Osteoblast (primary cell): ENCODE measurements at regions not wholly inside any gene's neighbourhood (a gene's known extent, or its start where the extent isn't known, plus 50 kb on each side); places are given as distances from the start of the nearest gene placed in this dataset.

Experiments
- DNase-seq: peaks from one replicate; pipeline ENCODE4 v3.0.0; 2011; ENCODE audit warnings: low spot score, mixed read lengths; ENCODE audit not compliant: insufficient read length; ENCODE audit errors: missing footprints
- H2AFZ ChIP-seq: 2 replicates; pipeline ENCODE4 v1.6.0; 2011; ENCODE audit warnings: mild to moderate bottlenecking, low read length
- H3K27ac ChIP-seq: 2 replicates; pipeline ENCODE4 v1.5.1; 2011; ENCODE audit warnings: mild to moderate bottlenecking, low read depth, low read length, moderate library complexity
- H3K27me3 ChIP-seq: 2 replicates; pipeline ENCODE4 v1.6.0; 2012; ENCODE audit warnings: mild to moderate bottlenecking, control low read depth, inconsistent platforms, low read length, moderate library complexity; ENCODE audit not compliant: insufficient read depth
- H3K36me3 ChIP-seq: 2 replicates; pipeline ENCODE4 v1.5.1; 2011; ENCODE audit warnings: mild to moderate bottlenecking, low read length, control low read depth, moderate library complexity; ENCODE audit not compliant: insufficient read depth
- H3K4me1 ChIP-seq: 2 replicates; pipeline ENCODE4 v1.5.1; 2011; ENCODE audit warnings: mild to moderate bottlenecking, low read length, control low read depth, moderate library complexity; ENCODE audit not compliant: insufficient read depth
- H3K4me2 ChIP-seq: 2 replicates; pipeline ENCODE4 v1.6.0; 2011; ENCODE audit warnings: mild to moderate bottlenecking, low read length; ENCODE audit not compliant: insufficient read depth
- H3K4me3 ChIP-seq: fragments of 200-600 bp; sonication (generic); 3 replicates; pipeline ENCODE4 v1.5.1; 2012; ENCODE audit warnings: mild to moderate bottlenecking, low read length, inconsistent platforms; ENCODE audit not compliant: insufficient read depth
- H3K79me2 ChIP-seq: 2 replicates; pipeline ENCODE4 v1.6.0; 2012; ENCODE audit warnings: mild to moderate bottlenecking, low read length, control low read depth, inconsistent platforms; ENCODE audit not compliant: insufficient read depth
- H3K9me3 ChIP-seq: 2 replicates; pipeline ENCODE4 v1.5.1; 2011; ENCODE audit warnings: low read depth, low read length, control low read depth
- H4K20me1 ChIP-seq: 2 replicates; pipeline ENCODE4 v1.6.0; 2012; ENCODE audit warnings: mild to moderate bottlenecking, low read length, control low read depth; ENCODE audit not compliant: insufficient read depth
- TF ChIP-seq, protein P1 (sequence below): IDR thresholded peaks from 2 replicates; pipeline ENCODE4 v1.5.1; 2011; ENCODE audit warnings: mild to moderate bottlenecking, low read depth, low read length, moderate library complexity; ENCODE audit errors: extremely low read depth

DNA sequence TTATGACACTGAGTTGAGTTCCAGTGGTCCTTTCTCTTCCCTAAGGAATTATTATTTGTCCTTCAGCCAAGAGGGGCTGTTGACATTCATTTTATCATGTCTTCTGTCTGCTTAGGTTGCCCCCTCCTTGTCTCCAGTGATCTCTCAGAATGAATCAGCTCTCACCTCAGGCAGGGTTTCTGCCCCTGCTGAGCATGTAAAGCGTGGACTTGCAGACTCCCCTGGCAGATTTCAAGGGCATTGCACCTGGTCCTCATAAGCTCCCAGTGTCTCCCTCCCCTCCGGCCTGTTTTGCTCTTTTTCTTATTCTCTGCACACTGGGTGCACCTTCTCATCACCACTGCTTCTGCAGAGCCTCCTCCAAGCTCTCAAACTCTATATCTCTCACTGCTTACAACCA lies 188.4 kb downstream of the KCNS3 start:
- no peaks in the 10 kb centered on the region for H4K20me1 ChIP-seq
- no peaks in the 10 kb centered on the region for H3K79me2 ChIP-seq
- H2AFZ ChIP-seq = no peak overlapping the region
- H3K4me1 ChIP-seq = no peaks in the 10 kb centered on the region
- H3K27me3 ChIP-seq = no peaks in the 10 kb centered on the region
- no peaks in the 10 kb centered on the region for H3K9me3 ChIP-seq
- H3K4me2 ChIP-seq = no peak overlapping the region
- TF ChIP-seq, protein P1, sequence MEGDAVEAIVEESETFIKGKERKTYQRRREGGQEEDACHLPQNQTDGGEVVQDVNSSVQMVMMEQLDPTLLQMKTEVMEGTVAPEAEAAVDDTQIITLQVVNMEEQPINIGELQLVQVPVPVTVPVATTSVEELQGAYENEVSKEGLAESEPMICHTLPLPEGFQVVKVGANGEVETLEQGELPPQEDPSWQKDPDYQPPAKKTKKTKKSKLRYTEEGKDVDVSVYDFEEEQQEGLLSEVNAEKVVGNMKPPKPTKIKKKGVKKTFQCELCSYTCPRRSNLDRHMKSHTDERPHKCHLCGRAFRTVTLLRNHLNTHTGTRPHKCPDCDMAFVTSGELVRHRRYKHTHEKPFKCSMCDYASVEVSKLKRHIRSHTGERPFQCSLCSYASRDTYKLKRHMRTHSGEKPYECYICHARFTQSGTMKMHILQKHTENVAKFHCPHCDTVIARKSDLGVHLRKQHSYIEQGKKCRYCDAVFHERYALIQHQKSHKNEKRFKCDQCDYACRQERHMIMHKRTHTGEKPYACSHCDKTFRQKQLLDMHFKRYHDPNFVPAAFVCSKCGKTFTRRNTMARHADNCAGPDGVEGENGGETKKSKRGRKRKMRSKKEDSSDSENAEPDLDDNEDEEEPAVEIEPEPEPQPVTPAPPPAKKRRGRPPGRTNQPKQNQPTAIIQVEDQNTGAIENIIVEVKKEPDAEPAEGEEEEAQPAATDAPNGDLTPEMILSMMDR = no peak
- DNase-seq = no peak
- no peaks in the 10 kb centered on the region for H3K36me3 ChIP-seq
- H3K27ac ChIP-seq = no peak overlapping the region
- H3K4me3 ChIP-seq = no peak overlapping the region

DNA sequence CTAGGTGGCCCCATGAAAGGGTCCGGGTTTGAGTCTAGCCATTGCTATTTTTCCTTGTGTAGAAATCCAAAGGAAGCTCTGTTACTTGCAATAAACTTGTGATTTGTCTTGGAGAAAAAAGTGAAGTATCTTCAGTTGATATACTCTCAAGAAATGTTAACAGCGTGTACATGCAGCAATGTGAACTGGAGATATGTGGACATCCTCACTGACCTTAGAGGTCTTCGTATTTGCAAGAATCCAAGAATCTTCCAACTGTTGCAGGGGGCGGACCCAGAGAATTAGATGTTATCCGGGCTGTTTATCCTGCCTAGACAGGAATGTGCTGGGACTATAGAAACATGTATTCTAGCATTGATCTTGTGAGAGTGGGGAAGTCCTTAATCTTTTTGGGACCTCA lies 187.6 kb downstream of the KCNS3 start:
- Histone ChIP-seq H3K27me3 (no peaks in the 10 kb centered on the region), H2AFZ (no peak overlapping the region), H3K4me3 (no peak overlapping the region), H3K27ac (no peak overlapping the region), H3K36me3 (no peaks in the 10 kb centered on the region), H3K9me3 (no peaks in the 10 kb centered on the region), H3K4me1 (no peaks in the 10 kb centered on the region), H4K20me1 (no peaks in the 10 kb centered on the region), H3K79me2 (no peaks in the 10 kb centered on the region), H3K4me2 (no peak overlapping the region)
- TF ChIP-seq, protein P1 = no peak
- DNase-seq = no peak

DNA sequence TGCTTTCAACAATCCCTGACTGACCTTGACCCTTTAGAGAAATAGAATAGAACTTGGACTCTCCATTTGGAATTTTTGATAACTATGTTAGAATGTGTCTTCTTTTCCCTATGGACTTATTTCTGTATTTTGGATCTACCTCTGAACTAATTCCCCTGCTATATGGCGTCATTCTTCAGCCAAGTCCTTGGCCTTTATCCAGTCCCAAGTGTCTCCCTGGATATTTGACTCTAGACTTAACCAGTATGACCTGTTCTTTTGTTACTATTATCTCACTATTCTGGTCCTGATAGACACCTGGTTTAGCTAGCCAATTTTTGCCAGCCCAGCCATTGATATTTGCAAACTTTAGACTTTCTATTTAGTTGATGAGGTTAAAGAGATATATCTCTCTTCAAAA lies 186.8 kb downstream of the KCNS3 start:
- Histone ChIP-seq H3K36me3 (no peaks in the 10 kb centered on the region), H3K27ac (no peak overlapping the region), H3K9me3 (no peaks in the 10 kb centered on the region), H2AFZ (no peak overlapping the region), H3K4me2 (no peak overlapping the region), H3K27me3 (no peaks in the 10 kb centered on the region), H4K20me1 (no peaks in the 10 kb centered on the region), H3K4me3 (no peak overlapping the region), H3K79me2 (no peaks in the 10 kb centered on the region), H3K4me1 (no peaks in the 10 kb centered on the region)
- no peak for DNase-seq
- TF ChIP-seq, protein P1 = no peak

DNA sequence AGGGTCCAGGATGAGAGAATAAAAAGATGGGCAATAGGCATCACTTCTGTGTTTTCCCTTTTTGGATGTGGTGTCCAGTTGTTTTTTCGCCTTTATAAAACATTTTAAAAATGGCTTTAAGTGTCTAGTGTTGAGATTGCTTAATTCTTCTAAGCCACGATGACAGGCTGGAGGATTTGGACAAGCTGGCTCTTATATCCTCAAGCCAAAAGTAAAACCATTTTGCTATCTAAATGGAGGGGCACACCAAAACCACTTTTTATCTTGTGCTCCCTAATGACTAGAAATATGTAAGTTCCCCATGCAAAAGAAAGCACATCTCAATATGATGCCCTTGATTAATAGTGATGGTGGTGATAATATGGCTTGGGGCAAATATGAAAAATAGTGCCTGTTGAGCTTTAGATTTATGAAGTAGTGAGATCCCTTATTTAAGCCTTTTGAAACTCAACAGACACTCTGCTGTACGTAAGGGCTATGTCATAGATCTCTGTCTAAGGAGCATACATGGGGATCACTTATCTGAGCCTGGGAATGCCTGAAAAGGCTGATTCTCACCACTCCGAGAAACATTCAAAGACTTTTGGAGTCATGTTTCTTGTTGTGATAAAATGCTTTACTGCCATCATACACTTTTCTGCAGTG lies 185.5 kb downstream of the KCNS3 start:
- H2AFZ ChIP-seq = no peak overlapping the region
- no peak overlapping the region for H3K4me2 ChIP-seq
- no peaks in the 10 kb centered on the region for H3K79me2 ChIP-seq
- H4K20me1 ChIP-seq = no peaks in the 10 kb centered on the region
- no peaks in the 10 kb centered on the region for H3K4me1 ChIP-seq
- no peaks in the 10 kb centered on the region for H3K27me3 ChIP-seq
- H3K9me3 ChIP-seq = no peaks in the 10 kb centered on the region
- H3K4me3 ChIP-seq = no peak overlapping the region
- H3K27ac ChIP-seq = no peak overlapping the region
- H3K36me3 ChIP-seq = no peaks in the 10 kb centered on the region
- TF ChIP-seq, protein P1 = no peak
- no peak for DNase-seq
